ENCODE measurements at regions not wholly inside any gene's neighbourhood (a gene's known extent, or its start where the extent isn't known, plus 50 kb on each side); places are given as distances from the start of the nearest gene placed in this dataset.

GRCh38 chr3:80114694-80115093 lies 346.9 kb upstream of the ROBO1 start:
- Histone ChIP-seq H3K4me2 (ENCODE audit: low read length) (no peak overlapping the region), H3K4me3 (ENCODE audit: low read depth, low read length, poor library complexity, severe bottlenecking) (no peak overlapping the region), H3K9me3 (ENCODE audit: low read length) (no peaks in the 10 kb centered on the region), H3K4me1 (ENCODE audit: insufficient read depth, low read length, poor library complexity, severe bottlenecking) (no peaks in the 10 kb centered on the region), H3K27ac (ENCODE audit: low read depth, low read length, poor library complexity, severe bottlenecking) (no peak overlapping the region), H3K9me2 (ENCODE audit: insufficient read depth, low read length) (no peaks in the 10 kb centered on the region), H3K79me2 (ENCODE audit: insufficient read depth, low read depth, low read length) (no peaks in the 10 kb centered on the region), H4K20me1 (ENCODE audit: insufficient read depth, low read length) (no peaks in the 10 kb centered on the region), H3K36me3 (ENCODE audit: insufficient read depth, low read length) (no peaks in the 10 kb centered on the region), H2AFZ (ENCODE audit: low read length) (no peak overlapping the region)
- no TSS peak for BruUV-seq (replicated peaks)
- CTCF ChIA-PET (ENCODE audit: unreplicated experiment), result no interaction called here
- TF ChIP-seq CTCF (conservative IDR thresholded peaks at IDR 0.05; ENCODE audit: low read length), result no peak
- no peak for TF ChIP-seq EZH2phosphoT487 (IDR thresholded peaks at IDR 0.05; ENCODE audit: borderline replicate concordance, low read depth, low read length)
- POLR2A ChIA-PET, result no interaction called here
- intact Hi-C loops (cut with micrococcal nuclease; ENCODE audit: unreplicated experiment), result no loop called here
- no peak for DNase-seq (ENCODE audit: low spot score)

GRCh38 chr3:80113331-80113730 lies 345.5 kb upstream of the ROBO1 start:
- no peak for TF ChIP-seq EZH2phosphoT487 (IDR thresholded peaks at IDR 0.05; ENCODE audit: borderline replicate concordance, low read depth, low read length)
- no peak for TF ChIP-seq CTCF (conservative IDR thresholded peaks at IDR 0.05; ENCODE audit: low read length)
- BruUV-seq (replicated peaks), result no TSS peak
- Histone ChIP-seq H3K27ac (ENCODE audit: low read depth, low read length, poor library complexity, severe bottlenecking) (no peak overlapping the region), H4K20me1 (ENCODE audit: insufficient read depth, low read length) (no peaks in the 10 kb centered on the region), H3K9me3 (ENCODE audit: low read length) (no peaks in the 10 kb centered on the region), H3K4me2 (ENCODE audit: low read length) (no peak overlapping the region), H3K79me2 (ENCODE audit: insufficient read depth, low read depth, low read length) (no peaks in the 10 kb centered on the region), H3K4me1 (ENCODE audit: insufficient read depth, low read length, poor library complexity, severe bottlenecking) (no peaks in the 10 kb centered on the region), H3K4me3 (ENCODE audit: low read depth, low read length, poor library complexity, severe bottlenecking) (no peak overlapping the region), H3K9me2 (ENCODE audit: insufficient read depth, low read length) (no peaks in the 10 kb centered on the region), H3K36me3 (ENCODE audit: insufficient read depth, low read length) (no peaks in the 10 kb centered on the region), H2AFZ (ENCODE audit: low read length) (no peak overlapping the region)
- intact Hi-C loops (cut with micrococcal nuclease; ENCODE audit: unreplicated experiment), result no loop called here
- CTCF ChIA-PET (ENCODE audit: unreplicated experiment), result no interaction called here
- POLR2A ChIA-PET, result no interaction called here
- no peak for DNase-seq (ENCODE audit: low spot score)

GRCh38 chr3:80099559-80100066 lies 331.8 kb upstream of the ROBO1 start:
- Histone ChIP-seq H2AFZ (ENCODE audit: low read length) (no peak overlapping the region), H4K20me1 (ENCODE audit: insufficient read depth, low read length) (no peaks in the 10 kb centered on the region), H3K27ac (ENCODE audit: low read depth, low read length, poor library complexity, severe bottlenecking) (no peak overlapping the region), H3K9me3 (ENCODE audit: low read length) (peaks cover 5% of the 10 kb centered on the region; the same call in 1 of the 2 replicates), H3K4me2 (ENCODE audit: low read length) (no peak overlapping the region), H3K79me2 (ENCODE audit: insufficient read depth, low read depth, low read length) (no peaks in the 10 kb centered on the region), H3K4me3 (ENCODE audit: low read depth, low read length, poor library complexity, severe bottlenecking) (no peak overlapping the region), H3K4me1 (ENCODE audit: insufficient read depth, low read length, poor library complexity, severe bottlenecking) (no peaks in the 10 kb centered on the region), H3K36me3 (ENCODE audit: insufficient read depth, low read length) (no peaks in the 10 kb centered on the region), H3K9me2 (ENCODE audit: insufficient read depth, low read length) (no peaks in the 10 kb centered on the region)
- TF ChIP-seq EZH2phosphoT487 (IDR thresholded peaks at IDR 0.05; ENCODE audit: borderline replicate concordance, low read depth, low read length) (no peak), CTCF (conservative IDR thresholded peaks at IDR 0.05; ENCODE audit: low read length) (no peak)
- intact Hi-C loops (cut with micrococcal nuclease; ENCODE audit: unreplicated experiment), result no loop called here
- no TSS peak for BruUV-seq (replicated peaks)
- POLR2A ChIA-PET, result no interaction called here
- no peak for DNase-seq (ENCODE audit: low spot score)
- CTCF ChIA-PET (ENCODE audit: unreplicated experiment), result no interaction called here
